ENCODE measurements at regions not wholly inside any gene's neighbourhood (a gene's known extent, or its start where the extent isn't known, plus 50 kb on each side); places are given as distances from the start of the nearest gene placed in this dataset.
A peak's percentile ranks its signal among the peaks of the same experiment; 100 is the strongest.
"Not testable (repeated sequence)": the region's sequence is repeated elsewhere in the genome, so short reads cannot be mapped to it uniquely, and the experiment has no call there.

DNA sequence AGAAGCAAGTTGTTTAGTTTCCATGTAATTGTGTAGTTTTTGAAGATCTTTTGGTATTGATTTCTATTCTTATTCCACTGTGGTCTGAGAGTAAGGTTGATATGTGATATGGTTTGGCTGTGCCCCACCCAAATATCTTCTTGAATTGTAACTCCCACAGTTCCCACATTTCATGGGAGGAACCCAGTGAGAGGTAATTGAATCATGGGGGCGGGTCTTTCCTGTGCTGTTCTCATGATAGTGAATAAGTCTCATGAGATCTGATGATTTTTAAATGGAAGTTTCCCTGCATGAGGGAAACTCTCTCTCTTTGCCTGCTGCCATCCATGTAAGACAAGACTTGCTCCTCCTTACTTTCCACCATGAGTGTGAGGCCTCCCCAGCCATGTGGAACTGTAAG, 255.3 kb downstream of the S1PR1 start:
- DNase-seq, result not testable (repeated sequence)

DNA sequence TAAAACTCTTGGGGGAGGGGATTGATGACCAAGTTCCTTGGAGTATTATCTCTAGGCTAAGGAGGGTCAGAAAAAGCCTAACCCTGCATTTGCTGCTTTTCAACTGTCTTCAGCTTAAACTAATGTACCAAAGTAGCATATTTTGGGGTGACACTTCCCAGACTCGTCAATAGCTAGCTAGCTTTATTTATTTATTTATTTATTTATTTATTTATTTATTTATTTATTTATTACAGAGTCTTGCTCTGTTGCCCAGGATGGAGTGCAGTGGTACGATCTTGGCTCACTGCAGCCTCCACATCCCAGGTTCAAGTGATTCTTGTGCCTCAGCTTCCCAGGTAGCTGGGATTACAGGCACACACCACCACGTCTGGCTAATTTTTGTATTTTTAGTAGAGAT, 257.1 kb downstream of the S1PR1 start:
- not testable (repeated sequence) for DNase-seq

DNA sequence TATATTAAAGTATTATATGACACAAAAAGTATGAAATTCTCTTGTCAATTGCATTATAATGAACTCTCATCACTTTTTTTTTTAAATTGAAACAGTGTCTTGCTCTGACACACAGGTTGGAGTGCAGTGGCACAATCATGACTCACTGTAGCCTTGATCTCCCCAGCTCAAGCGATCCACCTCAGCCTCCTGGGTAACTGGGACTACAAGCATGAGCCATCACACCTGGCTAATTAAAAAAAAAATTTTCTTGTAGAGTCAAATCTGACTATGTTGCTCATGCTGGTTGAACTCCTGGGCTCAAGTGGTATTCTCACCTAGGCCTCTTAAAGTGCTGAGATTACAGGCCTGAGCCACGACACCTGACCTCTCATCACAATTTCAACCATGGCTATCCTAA, 259.3 kb downstream of the S1PR1 start:
- no peak for DNase-seq

DNA sequence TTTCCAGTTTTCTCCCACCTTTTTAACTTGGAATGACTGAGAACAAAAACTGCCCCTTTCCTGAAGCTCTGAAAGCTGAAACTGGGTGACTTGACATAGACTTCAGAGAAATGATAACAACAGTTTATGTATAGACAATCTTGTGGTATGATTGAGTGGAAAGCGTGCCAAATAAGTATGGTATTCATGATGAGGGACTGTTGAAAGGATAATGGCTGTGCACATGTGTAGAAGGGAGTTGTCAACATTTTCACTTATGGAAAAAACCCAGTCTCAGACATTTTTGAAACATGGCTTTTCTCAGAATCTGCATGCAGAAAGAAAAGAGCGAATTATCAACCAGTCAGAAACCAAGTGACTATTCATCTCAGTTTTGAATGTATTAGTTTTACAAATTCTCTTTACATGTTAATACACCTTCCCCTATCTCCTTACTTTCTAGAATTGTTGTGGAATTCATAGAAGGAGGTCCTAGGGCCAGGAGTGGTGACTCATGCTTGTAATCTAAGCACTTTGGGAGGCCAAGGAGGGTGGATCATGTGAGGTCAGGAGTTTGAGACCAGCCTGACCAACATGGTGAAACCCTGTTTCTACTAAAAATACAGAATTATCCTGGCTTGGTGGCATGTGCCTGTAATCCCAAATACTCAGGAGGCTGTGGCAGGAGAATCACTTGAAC, 261.2 kb downstream of the S1PR1 start:
- no peak for DNase-seq

DNA sequence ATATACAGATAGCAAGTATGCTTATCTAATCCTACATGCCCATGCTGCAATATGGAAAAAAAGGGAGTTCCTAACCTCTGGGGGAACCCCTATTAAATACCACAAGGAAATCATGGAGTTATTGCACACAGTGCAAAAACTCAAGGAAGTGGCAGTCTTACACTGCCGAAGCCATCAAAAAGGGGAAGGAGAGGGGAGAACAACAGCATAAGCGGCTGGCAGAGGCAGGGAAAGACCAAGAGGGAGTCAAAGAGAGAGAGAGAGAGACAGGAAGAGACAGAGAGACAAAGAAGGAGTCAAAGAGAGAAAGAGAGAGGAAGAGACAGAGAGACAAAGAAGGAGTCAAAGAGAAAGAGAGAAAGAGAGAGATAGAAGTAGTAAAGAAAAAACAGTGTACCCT, 267.3 kb downstream of the S1PR1 start:
- not testable (repeated sequence) for DNase-seq

DNA sequence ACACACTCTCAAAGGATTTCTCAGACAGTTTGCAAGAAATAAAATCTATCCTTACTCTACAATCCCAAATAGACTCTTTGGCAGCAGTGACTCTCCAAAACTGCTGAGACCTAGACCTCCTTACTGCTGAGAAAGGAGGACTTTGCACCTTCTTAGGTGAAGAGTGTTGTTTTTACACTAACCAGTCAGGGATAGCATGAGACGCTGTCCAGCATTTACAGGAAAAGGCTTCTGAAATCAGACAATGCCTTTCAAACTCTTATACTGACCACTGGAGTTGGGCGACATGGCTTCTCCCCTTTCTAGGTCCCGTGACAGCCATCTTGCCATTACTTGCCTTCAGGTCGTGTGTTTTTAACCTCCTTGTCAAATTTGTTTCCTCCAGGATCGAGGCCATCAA, 268.4 kb downstream of the S1PR1 start:
- not testable (repeated sequence) for DNase-seq

DNA sequence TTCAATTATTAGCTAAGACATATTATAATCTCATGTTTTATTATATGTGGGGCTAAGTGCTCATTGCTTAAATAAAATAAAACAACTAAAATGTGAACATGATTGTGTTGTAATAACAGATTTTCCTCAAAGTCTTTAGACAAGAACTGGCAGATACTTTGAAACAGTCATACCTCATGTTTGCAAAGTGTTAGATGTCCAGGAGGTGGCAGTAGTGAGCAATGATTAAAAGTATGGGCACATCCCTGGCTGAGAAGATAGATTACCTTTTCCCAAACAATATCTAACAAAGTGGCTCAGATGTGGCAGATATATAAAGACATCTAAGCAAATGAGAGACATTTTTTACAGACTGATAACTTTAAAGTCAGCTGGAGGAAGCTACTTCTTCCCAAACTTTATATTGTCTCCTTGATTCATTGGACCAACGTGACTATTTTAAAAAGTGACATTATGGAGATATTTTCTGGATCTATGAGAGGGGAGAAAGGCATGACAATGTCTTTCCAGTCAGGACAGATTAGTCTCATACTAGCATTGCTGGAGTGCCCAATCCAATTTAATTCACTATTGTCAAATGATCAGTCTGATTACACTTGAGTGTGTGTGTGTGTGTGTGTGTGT, 269.8 kb downstream of the S1PR1 start:
- peak; percentile 57 for DNase-seq

DNA sequence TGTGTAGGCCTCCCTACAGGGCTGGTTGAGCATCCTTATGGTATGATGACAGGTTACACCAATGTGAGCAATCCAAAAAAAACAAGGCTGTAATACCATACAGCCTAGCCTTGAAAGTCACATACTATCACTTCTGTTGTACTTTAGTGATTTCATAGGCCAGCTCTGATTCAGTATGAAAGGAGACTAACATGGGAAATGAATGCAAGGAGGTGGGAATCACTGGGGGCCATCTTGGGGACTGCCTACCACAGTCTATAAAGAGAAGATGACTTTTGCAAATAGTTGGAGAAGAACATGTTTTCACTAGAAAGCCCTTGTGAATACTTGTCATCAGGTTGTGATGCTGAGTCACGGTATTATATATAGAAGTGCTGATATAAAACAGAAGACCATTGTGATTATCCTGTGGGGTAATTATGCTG, 270.7 kb downstream of the S1PR1 start:
- DNase-seq, result no peak

DNA sequence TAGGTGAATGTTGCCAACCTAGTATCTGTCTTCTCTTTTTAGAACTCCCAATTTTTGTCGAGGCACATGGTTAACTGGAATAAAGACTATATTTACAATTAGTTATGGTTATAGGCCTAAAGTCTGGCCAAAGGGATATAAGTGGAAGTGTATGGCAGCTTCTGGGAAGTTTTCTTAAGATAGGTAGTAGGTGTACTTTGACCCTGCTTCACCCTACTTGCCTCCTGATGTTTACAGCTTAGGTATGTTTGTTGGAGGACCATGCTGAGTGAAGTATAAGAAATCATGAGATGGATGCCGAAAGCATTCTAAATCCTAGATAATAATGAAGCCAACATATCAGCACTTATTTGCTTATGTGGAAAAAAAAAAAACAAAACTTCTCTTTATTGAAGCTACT, 272.1 kb downstream of the S1PR1 start:
- no peak for DNase-seq

DNA sequence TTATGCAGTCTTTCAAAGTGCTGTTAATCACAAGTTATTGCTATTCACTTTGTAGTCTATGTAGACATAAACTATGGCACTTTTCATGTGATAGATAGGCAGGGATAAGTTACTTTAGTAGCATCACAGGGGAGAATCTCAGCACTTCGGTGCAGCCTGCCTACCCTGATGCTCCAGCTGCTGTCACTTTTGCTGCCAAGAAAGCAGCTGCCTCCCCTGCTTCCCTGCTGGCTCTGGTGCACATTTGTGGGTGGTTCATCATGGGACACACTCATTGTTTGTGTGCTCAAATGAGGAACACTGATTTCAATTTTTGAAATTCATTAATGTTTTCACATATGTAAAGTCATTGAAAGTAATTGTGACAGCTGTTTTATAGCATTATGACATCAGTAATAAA, 272.6 kb downstream of the S1PR1 start:
- DNase-seq, result no peak

DNA sequence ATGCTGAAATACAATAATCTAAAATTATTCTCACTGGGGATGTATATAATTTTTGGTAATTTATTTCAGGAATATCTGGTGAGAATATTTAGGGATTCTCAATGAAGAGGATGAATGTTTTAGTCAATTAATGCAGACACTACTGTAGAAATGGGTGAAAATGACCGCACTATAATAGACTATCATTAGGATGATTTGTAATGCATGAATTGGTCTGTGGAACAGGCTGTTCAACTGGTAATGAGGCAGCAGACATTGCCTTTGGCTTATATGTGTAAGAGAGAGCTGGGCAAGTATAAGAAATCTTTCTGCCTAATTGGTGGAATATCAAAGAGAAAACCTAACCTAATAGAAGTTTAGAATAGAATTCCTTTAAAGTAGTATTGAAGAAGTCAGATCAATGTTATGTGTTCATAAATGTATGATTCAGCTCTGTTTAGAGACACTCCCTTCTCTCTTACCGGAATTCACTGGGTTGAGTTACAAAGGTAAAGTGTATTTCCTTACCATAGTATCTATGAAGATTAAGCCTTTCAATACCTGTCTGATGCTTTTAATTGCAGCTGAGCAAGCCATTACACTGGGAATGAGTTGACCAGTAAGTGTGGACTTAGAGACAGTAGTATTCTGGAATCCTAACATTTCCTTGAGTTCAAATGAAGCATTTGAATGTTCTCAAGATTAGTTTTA, 274.5 kb downstream of the S1PR1 start:
- DNase-seq, result no peak

DNA sequence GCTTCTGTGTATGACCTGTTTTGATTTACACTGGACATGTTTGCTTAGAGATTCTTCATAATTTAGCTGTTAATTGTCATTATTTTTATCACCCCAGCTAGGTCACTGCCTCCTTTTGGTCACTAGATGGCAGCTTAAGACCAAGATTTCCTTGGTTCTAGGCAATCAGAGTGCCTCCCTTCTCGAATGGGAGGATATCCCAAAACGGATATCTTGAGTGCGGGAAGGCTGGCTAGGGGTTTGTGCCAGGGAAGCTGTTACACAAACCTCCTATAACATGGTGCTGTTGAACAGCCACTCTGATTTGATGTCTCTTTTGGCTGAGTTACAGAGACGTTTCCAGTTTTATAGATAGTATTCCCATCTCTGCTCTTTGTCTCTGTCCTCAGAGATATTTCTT, 283.5 kb downstream of the S1PR1 start:
- peak; percentile 34 for DNase-seq

DNA sequence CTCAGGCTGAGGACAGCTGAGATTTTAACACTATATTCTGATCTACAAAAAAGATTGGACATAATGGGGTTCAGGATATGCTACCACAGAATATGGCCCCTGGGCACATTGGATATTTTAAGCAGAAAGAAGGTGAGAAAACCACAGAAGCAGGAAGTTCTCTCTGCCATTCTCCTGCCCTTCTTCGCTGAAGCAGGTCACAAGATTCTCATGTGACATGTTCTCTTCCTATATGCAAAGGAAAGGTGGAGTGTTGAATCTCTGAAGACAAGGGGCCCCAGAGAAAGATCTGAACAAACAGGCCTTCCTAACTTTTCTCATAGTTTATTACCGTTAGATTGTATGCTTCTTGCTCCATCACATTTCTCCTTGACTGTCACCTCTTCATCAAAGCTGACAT, 285.7 kb downstream of the S1PR1 start:
- no peak for DNase-seq

DNA sequence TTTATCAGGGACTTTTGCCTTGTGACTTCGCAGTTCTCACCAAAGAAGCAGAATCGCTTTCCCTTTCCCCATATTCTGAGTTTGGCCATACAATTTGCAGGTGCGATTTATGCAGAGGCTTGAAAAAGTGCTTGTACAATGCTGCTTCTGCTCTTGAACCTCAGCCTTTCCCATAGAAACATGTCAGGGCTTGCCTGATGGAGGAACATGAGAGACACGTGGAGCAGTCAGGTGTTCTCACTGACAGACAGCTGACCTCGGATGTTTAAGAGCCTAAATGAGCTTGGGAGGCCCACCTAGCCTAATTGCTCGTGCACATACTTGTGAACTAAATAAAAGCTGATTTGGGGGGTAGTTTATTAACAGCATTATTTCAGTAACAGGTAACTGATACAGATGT, 290.0 kb downstream of the S1PR1 start:
- DNase-seq, result no peak

DNA sequence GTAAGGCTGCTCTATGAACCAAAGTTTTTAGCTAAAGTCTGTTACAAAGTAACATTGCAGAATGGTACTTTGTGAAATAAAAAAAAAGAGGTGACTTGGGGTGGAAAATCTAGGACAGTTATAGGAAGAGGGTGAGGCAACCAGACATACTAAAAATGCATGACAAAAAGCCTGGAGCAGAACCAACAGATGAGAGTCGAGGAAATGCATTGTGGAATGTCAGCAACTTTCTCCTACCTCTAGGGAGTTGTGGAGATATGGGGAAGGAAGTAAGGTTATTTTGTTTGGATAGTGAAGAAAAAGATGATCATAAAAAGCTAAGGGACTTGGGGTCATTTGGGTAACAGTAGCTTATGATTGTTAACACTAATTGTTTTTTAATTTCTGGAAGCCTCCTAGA, 295.6 kb downstream of the S1PR1 start:
- DNase-seq, result no peak

DNA sequence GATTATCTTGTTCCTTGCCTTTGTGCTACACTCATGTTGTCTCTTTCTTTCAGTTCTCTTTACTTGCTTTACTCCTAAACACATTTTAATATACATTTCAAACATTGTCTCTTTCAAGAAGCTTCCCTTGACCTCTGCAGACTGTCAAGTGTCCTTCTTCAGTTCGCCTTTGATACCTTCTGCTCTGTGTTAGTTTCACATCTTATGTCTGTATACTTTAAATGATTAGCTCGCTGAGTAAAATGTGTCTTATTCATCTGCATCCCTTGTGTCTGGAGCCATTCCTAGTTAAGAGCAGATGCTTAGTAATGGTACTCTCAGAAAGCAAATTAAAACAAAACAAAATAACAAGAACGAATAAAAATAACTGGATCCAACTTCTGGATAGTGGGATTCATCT, 303.3 kb downstream of the S1PR1 start:
- no peak for DNase-seq

DNA sequence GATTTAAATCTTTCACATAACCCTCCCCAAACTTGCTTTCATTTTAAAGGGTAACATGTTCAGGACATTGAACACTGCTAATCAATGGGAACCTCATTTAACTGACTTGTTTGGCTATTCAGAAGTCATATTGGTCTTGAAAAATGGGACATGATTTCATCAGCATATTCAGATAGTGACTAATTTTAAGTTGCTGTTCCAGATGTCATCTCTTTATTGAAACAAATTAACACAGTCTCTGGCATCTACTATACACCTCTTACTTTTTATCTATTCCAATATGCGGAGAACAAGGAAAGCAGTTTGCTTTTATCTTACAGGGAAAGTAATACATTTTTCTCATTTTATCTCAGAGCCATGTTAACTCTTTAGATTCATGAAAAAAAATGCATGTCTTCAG, 310.1 kb downstream of the S1PR1 start:
- no peak for DNase-seq

DNA sequence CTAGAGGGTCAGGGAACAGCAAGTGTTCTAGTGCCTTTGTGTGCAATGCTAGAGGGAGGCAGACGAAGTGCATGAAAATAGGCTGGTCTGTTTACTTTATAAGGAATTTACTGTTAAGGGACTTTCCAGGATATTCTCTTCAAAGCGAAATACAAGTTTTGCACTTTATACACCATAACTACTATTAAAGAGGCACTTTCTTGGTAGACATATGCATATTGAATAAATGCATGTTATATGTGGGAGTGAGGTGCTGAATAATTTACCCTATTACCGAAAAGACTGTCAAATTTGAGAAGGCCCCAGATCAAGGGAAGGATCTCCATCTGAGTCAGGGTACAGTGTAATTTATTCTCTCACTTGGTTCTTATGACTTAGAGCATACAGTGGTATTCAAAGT, 310.5 kb downstream of the S1PR1 start:
- DNase-seq, result no peak

DNA sequence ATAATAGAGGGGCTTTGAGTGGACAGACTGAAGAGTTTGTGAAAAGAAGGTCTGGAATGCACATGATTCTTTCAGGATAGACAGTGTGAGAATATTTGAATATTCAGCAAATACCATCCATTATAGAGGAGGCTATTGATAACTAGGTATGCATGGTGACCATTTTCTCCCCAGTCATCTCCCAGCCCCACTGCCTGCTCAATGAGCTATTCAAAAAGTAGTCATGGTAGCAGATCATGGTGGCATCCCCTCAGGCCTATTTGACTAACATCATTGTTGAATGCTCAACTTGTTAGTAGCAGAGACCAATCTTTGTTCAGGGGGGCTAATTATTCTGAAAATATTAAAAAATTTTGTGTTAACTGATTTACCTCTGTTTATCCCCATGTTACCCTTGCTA, 311.6 kb downstream of the S1PR1 start:
- no peak for DNase-seq

DNA sequence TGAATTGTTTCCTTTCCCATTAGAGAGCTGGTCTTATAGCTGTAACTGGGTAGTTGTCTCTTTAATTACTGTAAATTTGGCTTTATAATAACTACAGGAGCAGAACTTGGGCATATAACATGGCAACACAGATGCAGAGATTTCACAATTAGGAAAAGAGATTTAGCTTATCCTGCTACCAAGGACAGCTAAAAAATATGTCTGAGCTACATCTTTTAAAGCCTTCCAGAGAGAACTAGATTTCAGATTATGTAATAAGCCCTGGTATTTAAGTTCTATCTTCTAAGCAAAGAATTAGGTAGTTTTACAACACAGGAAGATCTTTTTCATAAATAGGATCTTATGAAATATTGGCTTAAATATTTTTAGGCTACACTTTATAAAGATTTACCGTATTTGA, 313.8 kb downstream of the S1PR1 start:
- no peak for DNase-seq

DNA sequence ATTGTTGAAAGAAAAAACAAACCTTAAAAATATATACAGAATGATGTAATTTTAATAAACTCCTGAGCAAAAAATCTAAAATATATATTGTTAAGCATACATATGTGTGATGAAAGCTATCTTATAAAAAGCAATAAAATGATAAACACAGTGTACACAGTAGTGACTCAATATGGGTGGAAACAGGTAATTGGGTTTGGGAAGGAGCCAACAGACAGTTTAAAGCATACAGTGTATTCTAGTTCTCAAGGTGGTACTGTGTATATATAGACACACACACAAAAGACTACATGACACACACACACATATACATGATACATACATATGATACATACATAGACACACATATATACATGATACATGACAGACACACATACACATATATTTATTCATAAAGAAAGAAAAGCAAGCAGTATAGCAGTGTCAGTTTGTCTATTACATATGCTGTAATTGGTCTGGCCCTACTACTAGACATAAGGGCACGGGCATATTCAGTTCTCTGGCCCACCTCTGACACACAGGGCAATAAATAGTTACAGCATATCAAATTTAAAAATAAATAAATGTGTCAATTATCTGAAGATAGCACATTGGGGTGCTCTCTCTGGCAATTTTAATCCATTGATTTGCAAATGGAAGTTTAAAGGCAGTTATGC, 330.2 kb downstream of the S1PR1 start:
- DNase-seq, result no peak

DNA sequence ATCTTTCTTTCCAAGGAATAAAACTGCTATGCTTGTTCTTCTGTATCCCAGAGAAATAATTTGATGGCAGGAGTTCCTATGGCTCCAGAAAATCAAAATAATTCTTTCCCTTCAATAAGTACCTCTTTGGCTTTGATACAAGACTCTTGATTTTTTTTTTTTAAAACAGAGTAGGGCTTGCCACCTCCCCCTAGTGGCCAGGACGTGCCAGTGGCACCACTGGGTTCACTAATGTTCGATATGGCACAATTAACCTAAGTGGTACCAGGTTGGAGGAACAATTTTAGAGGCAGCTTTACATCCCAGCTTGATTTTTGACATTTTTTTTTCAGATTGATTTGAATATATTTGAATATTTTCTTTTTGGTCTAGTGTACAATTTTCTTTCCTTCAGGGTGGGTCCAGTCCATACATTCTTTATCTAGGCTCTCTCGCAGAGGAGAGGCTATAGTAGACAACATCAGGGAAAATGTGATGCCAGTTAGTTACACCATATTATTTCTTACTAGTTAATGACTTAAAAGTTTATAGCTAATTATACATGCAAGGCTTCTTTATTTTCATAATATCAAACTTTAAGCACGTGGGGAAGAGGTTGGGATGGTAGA, 330.9 kb downstream of the S1PR1 start:
- DNase-seq, result peak; percentile 39

DNA sequence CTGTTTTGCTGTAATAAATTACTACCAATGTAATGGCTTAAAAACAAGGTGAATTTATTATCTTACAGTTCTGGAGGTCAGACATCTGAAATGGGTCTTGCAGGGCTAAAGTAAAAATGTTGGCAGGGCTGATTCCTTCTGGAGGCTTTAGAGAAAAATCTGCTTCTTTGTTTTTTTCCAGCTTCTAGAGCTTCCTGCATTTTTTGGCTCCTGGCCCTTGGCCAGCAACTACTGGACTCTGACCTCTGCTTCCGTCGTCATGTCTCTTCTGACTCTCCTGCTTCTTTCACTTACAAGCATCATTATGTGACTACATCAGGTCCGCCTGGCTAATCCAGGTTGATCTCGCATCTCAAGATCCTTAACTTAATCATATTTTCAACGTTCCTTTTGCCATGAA, 350.9 kb downstream of the S1PR1 start:
- no peak for DNase-seq

DNA sequence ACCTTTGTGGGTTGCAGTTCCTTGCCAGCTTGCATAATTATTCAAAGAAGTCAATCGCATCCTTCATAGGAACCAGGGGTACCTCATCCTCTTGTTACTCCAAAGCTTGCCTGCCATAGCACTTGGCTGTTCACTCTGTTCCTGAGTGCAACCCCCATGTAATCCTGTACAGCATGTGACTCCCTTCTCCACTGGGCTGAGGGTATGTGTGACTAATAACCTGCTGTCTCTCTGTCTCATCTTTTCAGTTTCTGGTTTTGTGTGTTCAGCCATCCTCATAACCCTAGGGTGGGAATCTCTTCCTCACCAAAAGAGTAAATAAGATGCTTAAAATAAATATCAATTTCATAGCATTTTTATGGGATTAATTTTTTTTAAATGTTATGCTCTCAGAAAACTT, 351.9 kb downstream of the S1PR1 start:
- DNase-seq, result no peak
